H1 (cell line): ENCODE measurements at regions not wholly inside any gene's neighbourhood (a gene's known extent, or its start where the extent isn't known, plus 50 kb on each side); places are given as distances from the start of the nearest gene placed in this dataset.

Source experiments
- CTCF ChIA-PET: fragments of 300-600 bp; sonication (Branson Sonifier 250); formaldehyde crosslinking; loops from one replicate; lab custom pipeline; 2021; ENCODE audit not compliant: partially characterized antibody; lab: Charles Lee
- POLR2A ChIA-PET: fragments of 300-600 bp; sonication (Branson Sonifier 250); formaldehyde crosslinking; loops from one replicate; lab custom pipeline; 2021; ENCODE audit warnings: inconsistent platforms; ENCODE audit not compliant: partially characterized antibody; lab: Charles Lee
- DNase-seq, 2 experiments: peaks; one replicate each; pipeline versions ENCODE4 v3.0.0 to v3.0.0-alpha.2; 2010 to 2022; ENCODE audit warnings: low spot score in 2 of 2, low read depth in 1 of 2, mixed read lengths in 1 of 2
- FAIRE-seq: peaks from 2 replicates; lab custom pipeline; 2011; peaks lifted over from hg19 to GRCh38; lab: Jason Lieb, UNC
- H2AFZ ChIP-seq: 2 replicates; pipeline ENCODE4 v1.8.1; 2012; ENCODE audit warnings: low read length, inconsistent platforms
- H2AK5ac ChIP-seq: 2 replicates; pipeline ENCODE4 v1.6.1; 2013; ENCODE audit warnings: low read depth, low read length
- H2BK120ac ChIP-seq: replicated peaks from 2 replicates; pipeline ENCODE3; 2013; ENCODE audit warnings: low read depth, low read length, inconsistent platforms
- H2BK12ac ChIP-seq: 2 replicates; pipeline ENCODE4 v1.6.1; 2013; ENCODE audit warnings: low read depth, low read length
- H2BK15ac ChIP-seq: 2 replicates; pipeline ENCODE4 v1.6.1; 2013; ENCODE audit warnings: low read length
- H2BK20ac ChIP-seq: 2 replicates; pipeline ENCODE4 v1.6.1; 2013; ENCODE audit warnings: low read length
- H2BK5ac ChIP-seq: 2 replicates; pipeline ENCODE4 v1.6.1; 2013; ENCODE audit warnings: low read depth, low read length
- H3K14ac ChIP-seq: 2 replicates; pipeline ENCODE4 v1.6.1; 2013; ENCODE audit warnings: inconsistent platforms; ENCODE audit not compliant: insufficient read length
- H3K18ac ChIP-seq: 2 replicates; pipeline ENCODE4 v1.6.1; 2013; ENCODE audit warnings: low read length; ENCODE audit errors: extremely low read depth
- H3K23ac ChIP-seq: 2 replicates; pipeline ENCODE4 v1.6.1; 2013; ENCODE audit warnings: inconsistent platforms; ENCODE audit not compliant: insufficient read length
- H3K23me2 ChIP-seq: 2 replicates; pipeline ENCODE4 v1.6.1; 2013; ENCODE audit warnings: low read depth, low read length
- H3K27ac ChIP-seq: 2 replicates; pipeline ENCODE4 v1.6.1; 2011; ENCODE audit warnings: low read depth, low read length, inconsistent platforms
- H3K27me3 ChIP-seq, 4 experiments: replicated peaks in 1 of 4; 1 replicate in 1 of 4; 2 replicates in 3 of 4; pipeline versions ENCODE4 v1.6.1 to v1.8.1; 2011 to 2013; ENCODE audit warnings: low read length in 3 of 4, mild to moderate bottlenecking in 3 of 4, inconsistent platforms in 2 of 4, mixed read lengths in 2 of 4, moderate library complexity in 1 of 4; ENCODE audit not compliant: control insufficient read depth in 3 of 4, insufficient read depth in 3 of 4; ENCODE audit errors: extremely low read depth in 1 of 4
- H3K36me3 ChIP-seq, 4 experiments: 2 replicates each; pipeline versions ENCODE4 v1.6.1 to v1.8.1; 2011 to 2013; ENCODE audit warnings: mild to moderate bottlenecking in 4 of 4, low read length in 3 of 4, moderate library complexity in 2 of 4, control low read depth in 1 of 4, inconsistent platforms in 1 of 4; ENCODE audit not compliant: insufficient read depth in 4 of 4, control insufficient read depth in 2 of 4
- H3K4ac ChIP-seq: replicated peaks from 2 replicates; pipeline ENCODE3; 2013; ENCODE audit warnings: low read length, low read depth, mixed read lengths, inconsistent platforms; ENCODE audit not compliant: insufficient read length
- H3K4me1 ChIP-seq, 4 experiments: replicated peaks in 1 of 4; 1 replicate in 1 of 4; 2 replicates in 3 of 4; pipeline versions ENCODE4 v1.6.1 to v1.8.1; 2011 to 2013; ENCODE audit warnings: low read length in 3 of 4, inconsistent platforms in 2 of 4, mixed read lengths in 1 of 4; ENCODE audit not compliant: insufficient read depth in 4 of 4, control insufficient read depth in 3 of 4
- H3K4me2 ChIP-seq, 2 experiments: 2 replicates each; pipeline versions ENCODE4 v1.6.1 to v1.8.1; 2011 to 2013; ENCODE audit warnings: low read depth in 2 of 2, low read length in 2 of 2, control low read depth in 1 of 2, inconsistent platforms in 1 of 2, mild to moderate bottlenecking in 1 of 2; ENCODE audit not compliant: insufficient read depth in 1 of 2
- H3K4me3 ChIP-seq, 4 experiments: fragments of 200-600, 300-600 bp in 1 of 4; sonication (generic), shearing (Covaris generic), sonication (Bioruptor Twin) in 1 of 4; 2 replicates each; pipeline versions ENCODE4 v1.5.1 to v1.8.1; 2011 to 2016; ENCODE audit warnings: low read length in 4 of 4, low read depth in 3 of 4, control low read depth in 2 of 4, inconsistent platforms in 2 of 4, mild to moderate bottlenecking in 2 of 4, mixed read lengths in 1 of 4, moderate library complexity in 1 of 4; ENCODE audit not compliant: insufficient read depth in 2 of 4; ENCODE audit errors: extremely low read depth in 1 of 4
- H3K56ac ChIP-seq: replicated peaks from 2 replicates; pipeline ENCODE3; 2013; ENCODE audit warnings: low read depth, mild to moderate bottlenecking, mixed read lengths, low read length, inconsistent platforms; ENCODE audit not compliant: insufficient read length
- H3K79me1 ChIP-seq: 2 replicates; pipeline ENCODE4 v1.6.1; 2013; ENCODE audit warnings: low read depth, low read length, control low read depth
- H3K79me2 ChIP-seq, 2 experiments: 2 replicates each; pipeline versions ENCODE4 v1.6.1 to v1.8.1; 2012 to 2013; ENCODE audit warnings: low read length in 2 of 2, mild to moderate bottlenecking in 2 of 2, inconsistent platforms in 1 of 2; ENCODE audit not compliant: insufficient read depth in 2 of 2, control insufficient read depth in 1 of 2
- H3K9ac ChIP-seq, 4 experiments: replicated peaks in 1 of 4; 1 replicate in 1 of 4; 2 replicates in 3 of 4; pipeline versions ENCODE4 v1.6.1 to v1.8.1; 2011 to 2013; ENCODE audit warnings: low read depth in 3 of 4, low read length in 3 of 4, control low read depth in 2 of 4, mild to moderate bottlenecking in 2 of 4, moderate library complexity in 2 of 4, inconsistent platforms in 1 of 4; ENCODE audit errors: extremely low read depth in 1 of 4
- H3K9me3 ChIP-seq, 2 experiments: 2 replicates each; pipeline versions ENCODE4 v1.6.1 to v1.8.1; 2012 to 2013; ENCODE audit warnings: mild to moderate bottlenecking in 2 of 2, moderate library complexity in 2 of 2, control low read depth in 1 of 2, inconsistent platforms in 1 of 2, low read depth in 1 of 2, low read length in 1 of 2, mixed read lengths in 1 of 2; ENCODE audit not compliant: insufficient read depth in 2 of 2
- H4K20me1 ChIP-seq, 2 experiments: replicated peaks in 1 of 2; 2 replicates each; pipeline versions ENCODE3 to v1.8.1; 2011 to 2013; ENCODE audit warnings: inconsistent platforms in 2 of 2, low read length in 2 of 2, mild to moderate bottlenecking in 1 of 2; ENCODE audit not compliant: insufficient read depth in 2 of 2, control insufficient read depth in 1 of 2
- H4K5ac ChIP-seq: 2 replicates; pipeline ENCODE4 v1.6.1; 2013; ENCODE audit warnings: low read length, low read depth, mixed read lengths, inconsistent platforms; ENCODE audit not compliant: insufficient read length
- H4K8ac ChIP-seq: 2 replicates; pipeline ENCODE4 v1.8.0; 2013; ENCODE audit warnings: mild to moderate bottlenecking, moderate library complexity, low read length, inconsistent platforms; ENCODE audit not compliant: insufficient read depth; ENCODE audit errors: extremely low read depth
- H4K91ac ChIP-seq: replicated peaks from 2 replicates; pipeline ENCODE3; 2013; ENCODE audit warnings: low read length, mixed read lengths, inconsistent platforms; ENCODE audit not compliant: insufficient read length
- BCL11A ChIP-seq, 2 experiments: IDR thresholded peaks; one replicate each; pipeline ENCODE4 v1.6.1; 2011; ENCODE audit warnings: low read depth in 2 of 2, low read length in 2 of 2, mild to moderate bottlenecking in 2 of 2
- BRCA1 ChIP-seq: IDR thresholded peaks from 2 replicates; pipeline ENCODE4 v1.6.1; 2012; ENCODE audit warnings: low read depth, low read length, improper control_type of control experiment
- CHD1 ChIP-seq: IDR thresholded peaks from 2 replicates; pipeline ENCODE4 v1.6.1; 2012; ENCODE audit warnings: low read depth, low read length, improper control_type of control experiment
- CTBP2 ChIP-seq: IDR thresholded peaks from 2 replicates; pipeline ENCODE4 v1.7.0; 2011; ENCODE audit warnings: borderline replicate concordance, mild to moderate bottlenecking, moderate library complexity, mixed read lengths, low read length; ENCODE audit not compliant: insufficient read depth, insufficient read length
- GTF2F1 ChIP-seq: IDR thresholded peaks from 2 replicates; pipeline ENCODE4 v1.6.1; 2012; ENCODE audit warnings: low read depth, low read length, improper control_type of control experiment, borderline replicate concordance
- JUN ChIP-seq: IDR thresholded peaks from 2 replicates; pipeline ENCODE4 v1.6.1; 2011; ENCODE audit warnings: low read depth, mild to moderate bottlenecking, improper control_type of control experiment, low read length
- RFX5 ChIP-seq: IDR thresholded peaks from 2 replicates; pipeline ENCODE4 v1.6.1; 2011; ENCODE audit warnings: low read depth, low read length, improper control_type of control experiment, borderline replicate concordance
- SP2 ChIP-seq: IDR thresholded peaks from 2 replicates; pipeline ENCODE4 v1.6.1; 2012; ENCODE audit warnings: mild to moderate bottlenecking, low read length, inconsistent platforms
- TBP ChIP-seq: IDR thresholded peaks from 2 replicates; pipeline ENCODE4 v1.6.1; 2011; ENCODE audit warnings: low read depth, low read length, improper control_type of control experiment
- WGBS, 2 experiments: shearing (Covaris generic) in 1 of 2; methylation state at CpG; one replicate each; pipeline versions ENCODE4 v1.1.6 to v1.1.7; 2013 to 2015; ENCODE audit warnings: low lambda C conversion rate in 2 of 2, mixed read lengths in 2 of 2, inconsistent platforms in 1 of 2, low coverage in 1 of 2, missing lambda C conversion rate in 1 of 2; ENCODE audit not compliant: insufficient replicate concordance in 2 of 2, insufficient coverage in 1 of 2, insufficient read length in 1 of 2; ENCODE audit errors: extremely low coverage in 1 of 2, missing lambda C conversion rate in 1 of 2; 5-methylcytosine and 5-hydroxymethylcytosine counted together
- TF ChIP-seq, protein P1 (sequence below): IDR thresholded peaks from 2 replicates; pipeline ENCODE4 v1.6.1; 2012; ENCODE audit warnings: low read length, inconsistent platforms

DNA sequence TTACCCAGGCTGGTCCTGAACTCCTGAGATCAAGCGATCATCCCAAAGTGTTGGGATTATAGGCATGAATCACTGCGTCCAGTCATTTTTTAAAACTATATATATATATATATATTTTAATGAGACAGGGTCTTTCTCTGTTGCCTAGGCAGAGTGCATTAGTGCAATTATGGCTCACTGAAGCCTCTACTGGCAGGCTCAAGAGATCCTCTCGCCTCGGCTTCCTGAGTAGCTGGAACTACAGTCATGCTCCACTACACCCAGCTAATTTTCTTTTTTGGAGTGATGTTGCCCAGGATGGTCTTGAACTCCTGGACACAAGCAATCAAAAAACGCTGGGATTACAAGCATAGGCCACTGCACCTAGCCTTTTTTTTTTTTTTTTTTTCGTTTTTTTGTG lies 55.3 kb upstream of the KAT6B start:
- H2AFZ ChIP-seq, result no peak overlapping the region
- H2BK120ac ChIP-seq, result no peak overlapping the region
- H4K20me1 ChIP-seq, result no peaks in the 10 kb centered on the region
- no peaks in the 10 kb centered on the region for H3K36me3 ChIP-seq
- no peaks in the 10 kb centered on the region for H3K79me2 ChIP-seq
- CTCF ChIA-PET, result interaction anchor here (0.6 to 1.7 kb wide), 2 partner anchors 17 to 34 kb away, joined by 3 to 4 read pairs; no protein-coding TSS in a partner anchor
- no peak overlapping the region for H3K4me3 ChIP-seq
- H2AK5ac ChIP-seq, result no peak overlapping the region
- H3K4me2 ChIP-seq, result no peak overlapping the region
- no peak for FAIRE-seq
- 89% methylated on average over 5 of the region's 6 CpGs; no CpG with 5 or more reads in 1 of the 2 experiments for WGBS, 2 experiments
- no peak for DNase-seq
- no peak overlapping the region for H3K27ac ChIP-seq
- H3K14ac ChIP-seq, result no peak overlapping the region
- H4K5ac ChIP-seq, result no peak overlapping the region
- no peaks in the 10 kb centered on the region for H3K4me1 ChIP-seq
- no peak overlapping the region for H3K4ac ChIP-seq
- H3K56ac ChIP-seq, result no peak overlapping the region
- H3K18ac ChIP-seq, result no peak overlapping the region
- H2BK5ac ChIP-seq, result no peak overlapping the region
- POLR2A ChIA-PET, result interaction anchor here (0.9 kb wide), 1 partner anchor 13 kb away, joined by 3 read pairs; no protein-coding TSS in a partner anchor
- H2BK12ac ChIP-seq, result no peak overlapping the region
- no peak overlapping the region for H4K8ac ChIP-seq
- H3K9me3 ChIP-seq, result peaks cover 3 to 11% of the 10 kb centered on the region in 2 experiments; a peak in 2 of 4 replicates
- no peaks in the 10 kb centered on the region for H3K27me3 ChIP-seq
- no peaks in the 10 kb centered on the region for H3K79me1 ChIP-seq
- no peak for TF ChIP-seq TBP
- TF ChIP-seq CTBP2, result no peak
- TF ChIP-seq, protein P1, sequence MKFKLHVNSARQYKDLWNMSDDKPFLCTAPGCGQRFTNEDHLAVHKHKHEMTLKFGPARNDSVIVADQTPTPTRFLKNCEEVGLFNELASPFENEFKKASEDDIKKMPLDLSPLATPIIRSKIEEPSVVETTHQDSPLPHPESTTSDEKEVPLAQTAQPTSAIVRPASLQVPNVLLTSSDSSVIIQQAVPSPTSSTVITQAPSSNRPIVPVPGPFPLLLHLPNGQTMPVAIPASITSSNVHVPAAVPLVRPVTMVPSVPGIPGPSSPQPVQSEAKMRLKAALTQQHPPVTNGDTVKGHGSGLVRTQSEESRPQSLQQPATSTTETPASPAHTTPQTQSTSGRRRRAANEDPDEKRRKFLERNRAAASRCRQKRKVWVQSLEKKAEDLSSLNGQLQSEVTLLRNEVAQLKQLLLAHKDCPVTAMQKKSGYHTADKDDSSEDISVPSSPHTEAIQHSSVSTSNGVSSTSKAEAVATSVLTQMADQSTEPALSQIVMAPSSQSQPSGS, result no peak
- TF ChIP-seq BRCA1, result no peak
- no peak for TF ChIP-seq JUN
- TF ChIP-seq SP2, result no peak
- TF ChIP-seq GTF2F1, result no peak
- TF ChIP-seq BCL11A (IDR thresholded peaks at IDR 0.05; ENCODE audit: low read depth in 2 of 2, low read length in 2 of 2), result no peak
- no peak for TF ChIP-seq RFX5
- TF ChIP-seq CHD1, result no peak
- H4K91ac ChIP-seq, result no peak overlapping the region
- H3K23me2 ChIP-seq, result no peaks in the 10 kb centered on the region
- no peak overlapping the region for H2BK20ac ChIP-seq
- no peak overlapping the region for H3K23ac ChIP-seq
- no peak overlapping the region for H2BK15ac ChIP-seq
- H3K9ac ChIP-seq, result no peak overlapping the region
